NB4 (cell line): ENCODE measurements at regions not wholly inside any gene's neighbourhood (a gene's known extent, or its start where the extent isn't known, plus 50 kb on each side); places are given as distances from the start of the nearest gene placed in this dataset.

Source experiments
- POLR2A ChIP-seq: IDR thresholded peaks from 2 replicates; pipeline ENCODE4 v1.6.1; 2011; ENCODE audit warnings: mild to moderate bottlenecking; ENCODE audit not compliant: insufficient read length; ENCODE audit errors: extremely low read depth
- TF ChIP-seq, protein P1 (sequence below): IDR thresholded peaks from one replicate; pipeline ENCODE4 v1.5.1; 2012; ENCODE audit warnings: low read depth, low read length

GRCh38 chr4:176422511-176422910 is 102.7 kb downstream of the SPCS3 start:
- TF ChIP-seq, protein P1, sequence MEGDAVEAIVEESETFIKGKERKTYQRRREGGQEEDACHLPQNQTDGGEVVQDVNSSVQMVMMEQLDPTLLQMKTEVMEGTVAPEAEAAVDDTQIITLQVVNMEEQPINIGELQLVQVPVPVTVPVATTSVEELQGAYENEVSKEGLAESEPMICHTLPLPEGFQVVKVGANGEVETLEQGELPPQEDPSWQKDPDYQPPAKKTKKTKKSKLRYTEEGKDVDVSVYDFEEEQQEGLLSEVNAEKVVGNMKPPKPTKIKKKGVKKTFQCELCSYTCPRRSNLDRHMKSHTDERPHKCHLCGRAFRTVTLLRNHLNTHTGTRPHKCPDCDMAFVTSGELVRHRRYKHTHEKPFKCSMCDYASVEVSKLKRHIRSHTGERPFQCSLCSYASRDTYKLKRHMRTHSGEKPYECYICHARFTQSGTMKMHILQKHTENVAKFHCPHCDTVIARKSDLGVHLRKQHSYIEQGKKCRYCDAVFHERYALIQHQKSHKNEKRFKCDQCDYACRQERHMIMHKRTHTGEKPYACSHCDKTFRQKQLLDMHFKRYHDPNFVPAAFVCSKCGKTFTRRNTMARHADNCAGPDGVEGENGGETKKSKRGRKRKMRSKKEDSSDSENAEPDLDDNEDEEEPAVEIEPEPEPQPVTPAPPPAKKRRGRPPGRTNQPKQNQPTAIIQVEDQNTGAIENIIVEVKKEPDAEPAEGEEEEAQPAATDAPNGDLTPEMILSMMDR = no peak
- TF ChIP-seq POLR2A = no peak
